PFSK-1 (cell line): ENCODE measurements at regions not wholly inside any gene's neighbourhood (a gene's known extent, or its start where the extent isn't known, plus 50 kb on each side); places are given as distances from the start of the nearest gene placed in this dataset.

ENCODE experiments used
- FOXP2 ChIP-seq: optimal IDR thresholded peaks from 2 replicates; pipeline ENCODE3; 2011; ENCODE audit warnings: borderline replicate concordance, control low read depth, inconsistent platforms; ENCODE audit not compliant: insufficient read depth; ENCODE audit errors: extremely low read length, extremely low read depth
- POLR2AphosphoS5 ChIP-seq: IDR thresholded peaks from 2 replicates; pipeline ENCODE4 v1.6.1; 2012; ENCODE audit warnings: low read depth, mild to moderate bottlenecking, control low read depth, low read length, moderate library complexity
- REST ChIP-seq, 2 experiments: IDR thresholded peaks; 2 replicates each; pipeline versions ENCODE4 v1.6.1 to v1.8.0; 2011 to 2012; ENCODE audit warnings: low read depth in 2 of 2, low read length in 2 of 2, control low read depth in 1 of 2, inconsistent platforms in 1 of 2, mild to moderate bottlenecking in 1 of 2, moderate library complexity in 1 of 2; ENCODE audit not compliant: insufficient read depth in 1 of 2
- SIN3A ChIP-seq: IDR thresholded peaks from 2 replicates; pipeline ENCODE4 v1.6.1; 2012; ENCODE audit warnings: mild to moderate bottlenecking, low read length, moderate library complexity, borderline replicate concordance; ENCODE audit not compliant: insufficient read depth
- TAF1 ChIP-seq: IDR thresholded peaks from 2 replicates; pipeline ENCODE4 v1.6.1; 2012; ENCODE audit warnings: low read length, control low read depth, borderline replicate concordance; ENCODE audit not compliant: insufficient read depth

GRCh38 chr1:200346700-200347099, 63.1 kb downstream of the ZNF281 start:
- TF ChIP-seq REST (IDR thresholded peaks at IDR 0.05; ENCODE audit: insufficient read depth in 1 of 2, low read depth in 2 of 2, low read length in 2 of 2) (no peak), FOXP2 (no peak), TAF1 (no peak), SIN3A (no peak), POLR2AphosphoS5 (no peak)

GRCh38 chr1:200345520-200345919, 64.3 kb downstream of the ZNF281 start:
- TF ChIP-seq POLR2AphosphoS5 (no peak), REST (IDR thresholded peaks at IDR 0.05; ENCODE audit: insufficient read depth in 1 of 2, low read depth in 2 of 2, low read length in 2 of 2) (no peak), TAF1 (no peak), SIN3A (no peak), FOXP2 (no peak)

- TF ChIP-seq REST (IDR thresholded peaks at IDR 0.05; ENCODE audit: insufficient read depth in 1 of 2, low read depth in 2 of 2, low read length in 2 of 2), result no peak
- no peak for TF ChIP-seq FOXP2
- no peak for TF ChIP-seq TAF1
- TF ChIP-seq SIN3A, result no peak
- TF ChIP-seq POLR2AphosphoS5, result no peak
Observed at GRCh38 chr1:200343874-200344273, 66.0 kb downstream of the ZNF281 start.

- no peak for TF ChIP-seq FOXP2
- no peak for TF ChIP-seq SIN3A
- TF ChIP-seq TAF1, result no peak
- no peak for TF ChIP-seq REST (IDR thresholded peaks at IDR 0.05; ENCODE audit: insufficient read depth in 1 of 2, low read depth in 2 of 2, low read length in 2 of 2)
- no peak for TF ChIP-seq POLR2AphosphoS5
Observed at GRCh38 chr1:200342511-200343311, 67.1 kb downstream of the ZNF281 start.
